ENCODE measurements at regions not wholly inside any gene's neighbourhood (a gene's known extent, or its start where the extent isn't known, plus 50 kb on each side); places are given as distances from the start of the nearest gene placed in this dataset.

DNA sequence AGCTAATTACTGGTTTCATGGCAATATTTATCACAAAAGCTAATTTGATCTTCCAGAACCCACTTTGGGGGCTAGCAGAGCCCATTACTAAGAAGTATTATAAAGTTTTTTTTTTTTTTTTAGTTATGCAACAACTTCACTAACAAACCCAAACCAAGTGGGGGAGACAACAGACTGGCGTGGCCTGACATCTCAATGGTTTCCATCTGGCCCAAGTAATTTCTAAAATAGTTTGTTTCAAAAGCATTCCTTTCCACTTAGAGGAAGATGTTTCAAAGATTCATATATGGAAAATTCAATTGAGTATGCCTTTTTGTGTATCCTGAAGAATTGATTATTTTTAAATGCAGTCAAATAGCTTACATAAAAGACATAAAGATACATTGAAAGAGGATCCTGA, 367.1 kb downstream of the HRH4 start:
- TF ChIP-seq, protein P1, sequence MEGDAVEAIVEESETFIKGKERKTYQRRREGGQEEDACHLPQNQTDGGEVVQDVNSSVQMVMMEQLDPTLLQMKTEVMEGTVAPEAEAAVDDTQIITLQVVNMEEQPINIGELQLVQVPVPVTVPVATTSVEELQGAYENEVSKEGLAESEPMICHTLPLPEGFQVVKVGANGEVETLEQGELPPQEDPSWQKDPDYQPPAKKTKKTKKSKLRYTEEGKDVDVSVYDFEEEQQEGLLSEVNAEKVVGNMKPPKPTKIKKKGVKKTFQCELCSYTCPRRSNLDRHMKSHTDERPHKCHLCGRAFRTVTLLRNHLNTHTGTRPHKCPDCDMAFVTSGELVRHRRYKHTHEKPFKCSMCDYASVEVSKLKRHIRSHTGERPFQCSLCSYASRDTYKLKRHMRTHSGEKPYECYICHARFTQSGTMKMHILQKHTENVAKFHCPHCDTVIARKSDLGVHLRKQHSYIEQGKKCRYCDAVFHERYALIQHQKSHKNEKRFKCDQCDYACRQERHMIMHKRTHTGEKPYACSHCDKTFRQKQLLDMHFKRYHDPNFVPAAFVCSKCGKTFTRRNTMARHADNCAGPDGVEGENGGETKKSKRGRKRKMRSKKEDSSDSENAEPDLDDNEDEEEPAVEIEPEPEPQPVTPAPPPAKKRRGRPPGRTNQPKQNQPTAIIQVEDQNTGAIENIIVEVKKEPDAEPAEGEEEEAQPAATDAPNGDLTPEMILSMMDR (IDR thresholded peaks at IDR 0.05) = no peak
- no peak for TF ChIP-seq ZFX (IDR thresholded peaks at IDR 0.05; ENCODE audit: borderline replicate concordance)

DNA sequence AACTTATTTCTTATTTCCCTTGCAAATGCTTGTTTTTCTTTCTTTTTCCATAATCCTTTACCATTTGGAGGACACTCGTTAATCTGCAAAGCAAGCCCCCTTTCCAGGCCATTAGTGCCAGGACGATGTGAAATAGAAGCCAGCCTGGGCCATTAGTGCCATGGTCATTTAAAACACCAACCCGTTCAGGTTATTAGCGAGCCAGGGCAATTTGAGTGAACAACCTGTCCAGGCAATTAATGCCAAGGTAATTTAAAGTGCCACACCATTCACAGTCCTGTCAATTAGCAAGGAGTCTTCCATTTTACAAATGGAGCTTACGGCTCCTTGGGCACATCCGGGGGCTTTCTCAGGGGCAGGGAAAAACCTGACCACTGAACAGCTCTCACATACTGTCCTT, 370.6 kb downstream of the HRH4 start:
- TF ChIP-seq, protein P1 (IDR thresholded peaks at IDR 0.05) = no peak
- no peak for TF ChIP-seq ZFX (IDR thresholded peaks at IDR 0.05; ENCODE audit: borderline replicate concordance)
- no peak overlapping the region for H3K27ac ChIP-seq

More for the DNA sequence above, 367.1 kb downstream of the HRH4 start:
- no peak overlapping the region for H3K27ac ChIP-seq

DNA sequence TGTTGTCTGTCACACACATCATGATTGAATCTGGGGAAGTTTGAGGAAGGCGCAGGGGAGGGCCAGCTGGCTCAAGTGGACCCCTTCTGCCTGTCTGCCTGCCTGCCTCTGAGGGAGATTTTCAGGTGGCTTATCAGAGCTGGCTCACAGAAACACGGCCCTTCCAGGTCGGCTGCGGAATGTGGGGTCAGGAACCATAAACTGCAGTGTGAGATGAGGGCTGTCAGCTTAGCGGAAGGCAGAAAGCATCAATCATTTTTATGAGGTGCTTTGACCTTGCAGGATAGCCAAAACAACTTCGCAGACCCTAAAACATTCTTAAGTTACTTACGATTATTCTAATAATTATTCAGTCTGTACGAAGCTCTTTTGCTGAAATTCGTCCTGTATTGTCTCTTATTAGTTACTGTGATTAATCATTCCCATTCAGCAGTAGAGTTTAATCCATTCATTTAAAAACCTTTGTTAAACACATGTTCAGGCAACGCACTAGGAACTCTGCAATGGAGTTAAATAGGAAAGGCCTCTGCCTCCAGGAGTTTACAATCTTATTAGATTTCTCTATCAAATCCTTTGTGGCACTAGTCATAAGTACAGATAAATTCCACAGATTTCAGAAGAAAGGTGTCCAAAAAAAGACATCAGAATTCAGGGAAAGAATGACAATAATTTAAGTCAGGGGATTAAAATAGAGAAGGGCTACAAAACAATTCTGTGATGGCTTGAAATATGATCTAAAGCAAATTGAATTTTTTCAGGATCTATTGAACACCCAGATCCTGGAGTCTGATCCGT, 371.6 kb downstream of the HRH4 start:
- no peak overlapping the region for H3K27ac ChIP-seq
- TF ChIP-seq, protein P1 (IDR thresholded peaks at IDR 0.05) = no peak
- TF ChIP-seq ZFX (IDR thresholded peaks at IDR 0.05; ENCODE audit: borderline replicate concordance) = no peak

DNA sequence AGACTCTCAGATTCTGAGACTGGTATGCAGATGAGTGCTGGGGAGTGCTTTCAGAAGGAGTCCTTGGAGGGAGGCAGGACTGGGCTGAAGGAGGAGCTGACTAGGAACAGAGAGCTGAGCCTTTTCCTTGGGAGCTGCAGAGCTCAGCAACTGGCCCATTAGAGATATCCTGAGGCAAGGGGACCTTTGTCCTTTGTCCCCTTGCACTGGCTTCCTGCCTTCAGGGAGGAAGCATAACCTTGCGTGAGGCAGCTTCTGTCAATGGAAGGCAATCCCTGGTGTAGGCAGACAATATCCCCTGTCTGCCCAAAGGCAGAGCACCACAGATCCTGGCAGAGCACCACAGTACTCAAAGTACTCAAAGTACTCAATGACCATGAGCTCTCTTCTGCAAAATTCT, 375.3 kb downstream of the HRH4 start:
- TF ChIP-seq, protein P1 (IDR thresholded peaks at IDR 0.05) = no peak
- no peak for TF ChIP-seq ZFX (IDR thresholded peaks at IDR 0.05; ENCODE audit: borderline replicate concordance)
- no peak overlapping the region for H3K27ac ChIP-seq

DNA sequence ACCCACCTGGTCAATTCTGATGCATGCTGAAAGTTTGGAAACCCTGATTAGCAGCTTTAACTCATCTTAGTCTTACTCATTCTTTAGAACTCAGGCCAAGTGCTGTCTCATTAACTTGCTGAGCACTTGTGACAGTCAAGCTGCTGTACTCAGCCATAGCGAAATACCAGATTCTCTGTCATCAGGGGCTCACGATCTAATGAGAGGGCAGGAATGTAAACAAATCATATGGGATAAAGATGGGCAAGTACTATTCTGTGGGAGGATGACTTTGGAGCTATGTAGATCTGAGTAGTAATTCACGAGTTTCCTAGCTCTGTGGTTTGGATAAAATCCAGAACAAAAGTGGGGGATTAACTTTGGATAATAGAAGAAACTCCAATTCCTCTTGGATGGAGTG, 376.6 kb downstream of the HRH4 start:
- no peak overlapping the region for H3K27ac ChIP-seq
- TF ChIP-seq, protein P1 (IDR thresholded peaks at IDR 0.05) = no peak
- TF ChIP-seq ZFX (IDR thresholded peaks at IDR 0.05; ENCODE audit: borderline replicate concordance) = no peak

DNA sequence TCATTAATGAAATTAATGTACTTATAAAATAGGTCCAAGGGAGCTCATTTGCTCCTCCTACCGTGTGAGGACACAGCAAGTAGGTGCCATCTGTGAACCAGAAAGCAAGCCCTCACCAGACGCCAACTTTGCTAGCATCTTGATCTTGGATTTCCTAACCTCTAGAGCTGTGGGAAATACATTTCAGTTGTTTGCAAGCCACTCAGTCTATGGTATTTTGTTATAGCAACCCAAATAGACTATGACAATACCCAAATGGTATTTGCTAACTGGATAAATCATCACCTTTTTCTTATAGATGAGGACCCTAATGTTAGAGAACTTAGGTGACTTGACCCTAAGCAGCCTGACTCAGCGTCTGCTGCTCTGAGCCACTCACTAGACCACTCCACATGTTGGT, 379.6 kb downstream of the HRH4 start:
- TF ChIP-seq, protein P1 (IDR thresholded peaks at IDR 0.05) = no peak
- no peak for TF ChIP-seq ZFX (IDR thresholded peaks at IDR 0.05; ENCODE audit: borderline replicate concordance)

DNA sequence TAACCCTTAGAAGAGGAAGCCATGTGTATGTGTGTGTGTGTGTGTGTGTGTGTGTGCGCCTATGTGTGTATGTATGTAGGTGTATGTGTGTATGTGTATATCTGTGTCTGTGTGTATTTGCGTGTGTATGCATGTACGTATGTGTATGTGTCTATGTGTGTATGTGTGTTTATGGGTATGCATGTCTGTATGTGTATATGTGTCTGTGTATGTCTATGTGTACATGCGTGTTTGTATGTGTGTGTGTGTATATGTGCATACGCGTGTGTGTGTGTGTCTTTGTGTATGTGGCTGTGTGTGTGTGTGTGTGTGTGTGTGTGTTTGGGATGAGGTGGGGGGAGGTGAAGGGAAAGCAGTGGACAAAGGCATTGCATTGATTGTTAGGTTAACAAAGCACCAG, 380.2 kb downstream of the HRH4 start:
- H3K27ac ChIP-seq = no peak overlapping the region
- TF ChIP-seq ZFX (IDR thresholded peaks at IDR 0.05; ENCODE audit: borderline replicate concordance) = no peak
- TF ChIP-seq, protein P1 (IDR thresholded peaks at IDR 0.05) = no peak

More for the DNA sequence above, 379.6 kb downstream of the HRH4 start:
- H3K27ac ChIP-seq = no peak overlapping the region

All from 22Rv1 (cell line).